RKO (cell line): ENCODE measurements at regions not wholly inside any gene's neighbourhood (a gene's known extent, or its start where the extent isn't known, plus 50 kb on each side); places are given as distances from the start of the nearest gene placed in this dataset.
A peak's percentile ranks its signal among the peaks of the same experiment; 100 is the strongest.
"Not testable (repeated sequence)": the region's sequence is repeated elsewhere in the genome, so short reads cannot be mapped to it uniquely, and the experiment has no call there.

Source experiments
- DNase-seq: peaks from one replicate; pipeline ENCODE4 v3.0.0-alpha.2; 2016; ENCODE audit warnings: low spot score

GRCh38 chr6:54564188-54564587 is 255.9 kb downstream of the TINAG start:
- not testable (repeated sequence) for DNase-seq

DNA sequence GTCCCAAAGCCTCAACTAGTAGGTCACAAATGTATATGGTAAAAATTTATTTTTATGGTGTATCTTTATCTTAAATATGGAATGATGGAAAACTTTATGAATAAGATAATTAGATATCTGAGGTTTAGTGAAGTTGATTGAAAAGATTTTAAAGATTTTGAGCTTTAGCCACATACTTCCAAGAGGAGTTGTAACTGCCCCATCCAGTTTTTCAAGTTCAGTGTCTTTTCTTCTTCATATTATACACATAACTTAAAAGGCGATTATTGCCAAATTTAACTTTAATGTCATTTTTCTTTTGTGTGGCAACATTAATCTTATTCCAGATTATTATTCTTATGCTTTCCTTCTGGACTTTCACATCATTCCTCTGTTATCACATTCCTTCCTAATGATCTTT is 266.4 kb downstream of the TINAG start:
- no peak for DNase-seq

GRCh38 chr6:54578261-54578660 is 268.3 kb upstream of the FAM83B start:
- DNase-seq, result no peak

DNA sequence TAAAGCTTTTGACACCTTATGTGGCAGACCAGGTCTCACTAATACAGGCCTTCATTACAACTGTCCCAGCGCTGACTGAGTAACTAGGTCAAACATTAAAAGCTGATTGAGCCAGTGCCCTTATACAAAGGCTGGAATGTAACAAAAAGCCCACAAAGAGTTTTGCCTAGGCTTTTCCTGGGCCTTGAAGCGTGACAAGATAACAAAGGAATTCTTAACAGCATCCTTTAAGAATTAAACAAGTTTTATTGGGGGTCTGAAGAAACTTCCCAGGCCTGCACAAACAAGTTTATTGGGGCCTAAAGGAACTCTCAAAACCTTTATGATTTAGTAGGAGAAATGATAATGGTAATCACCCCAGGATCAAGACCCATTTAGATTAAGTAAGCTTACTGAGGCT is 267.6 kb upstream of the FAM83B start:
- DNase-seq, result no peak

- DNase-seq, result no peak
These were observed 260.3 kb upstream of the FAM83B start for GRCh38 chr6:54586251-54586650.

GRCh38 chr6:54587277-54587676 is 259.3 kb upstream of the FAM83B start:
- DNase-seq, result no peak

DNA sequence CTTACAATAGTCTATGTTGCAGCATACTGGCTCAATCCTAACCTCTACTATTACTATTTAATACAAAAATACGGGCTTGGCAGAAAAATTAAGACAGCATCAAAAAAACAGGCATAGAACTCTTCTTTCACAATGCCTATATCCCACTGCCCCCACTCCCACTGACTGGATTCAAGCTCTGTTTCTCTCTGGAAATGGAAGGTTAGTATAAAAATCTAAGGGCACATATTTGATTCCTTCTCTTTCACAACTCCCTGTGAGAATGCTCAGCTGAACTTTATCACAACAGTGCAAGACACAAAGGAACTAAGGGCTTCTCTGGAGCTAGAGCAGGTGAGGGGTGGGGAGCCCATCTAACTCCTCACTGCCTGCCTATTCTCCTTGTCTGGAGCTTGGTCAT is 258.4 kb upstream of the FAM83B start:
- DNase-seq, result no peak

DNA sequence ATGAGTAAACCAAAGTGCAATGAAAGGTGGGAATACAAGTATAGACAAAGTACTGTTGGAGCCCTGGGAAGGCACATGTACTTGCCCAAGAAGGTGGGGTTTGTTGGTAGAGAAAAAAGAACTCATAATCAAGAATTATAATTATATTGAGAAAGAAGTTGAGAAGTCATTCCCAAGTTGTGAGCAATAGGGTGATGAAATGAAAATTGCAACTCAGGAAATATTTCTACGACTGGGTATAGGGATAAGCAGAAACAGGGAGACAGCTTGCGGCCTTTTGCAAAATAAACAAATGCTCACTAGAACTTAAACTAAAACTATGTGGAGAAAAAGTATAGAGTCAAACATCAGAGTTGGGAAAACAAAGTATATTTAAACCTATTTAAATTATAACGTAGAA is 250.7 kb upstream of the FAM83B start:
- no peak for DNase-seq

DNA sequence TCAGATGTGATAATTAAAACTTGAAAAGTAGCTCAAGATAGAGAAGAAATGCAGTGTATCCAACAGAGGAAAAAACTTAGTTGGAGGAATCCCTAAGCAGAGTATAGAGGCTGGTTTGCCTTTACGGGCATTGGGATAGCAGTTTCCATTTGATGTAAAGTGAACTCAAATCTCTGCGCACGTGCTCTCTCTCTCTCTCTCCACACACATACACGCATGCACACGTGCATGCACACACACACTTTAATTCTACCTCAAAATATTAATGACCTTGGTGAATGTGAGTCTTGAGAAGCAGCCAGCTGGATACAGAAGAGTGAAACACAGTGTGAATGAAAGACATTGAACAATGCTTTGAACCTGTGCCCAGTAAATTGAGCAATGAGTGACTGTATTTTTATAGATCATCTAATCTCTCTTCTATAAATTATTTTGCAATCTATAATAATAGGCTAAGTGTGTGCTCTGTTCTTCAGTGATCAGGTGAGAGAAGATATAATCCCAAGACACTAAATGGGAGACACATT is 247.7 kb upstream of the FAM83B start:
- no peak for DNase-seq

DNA sequence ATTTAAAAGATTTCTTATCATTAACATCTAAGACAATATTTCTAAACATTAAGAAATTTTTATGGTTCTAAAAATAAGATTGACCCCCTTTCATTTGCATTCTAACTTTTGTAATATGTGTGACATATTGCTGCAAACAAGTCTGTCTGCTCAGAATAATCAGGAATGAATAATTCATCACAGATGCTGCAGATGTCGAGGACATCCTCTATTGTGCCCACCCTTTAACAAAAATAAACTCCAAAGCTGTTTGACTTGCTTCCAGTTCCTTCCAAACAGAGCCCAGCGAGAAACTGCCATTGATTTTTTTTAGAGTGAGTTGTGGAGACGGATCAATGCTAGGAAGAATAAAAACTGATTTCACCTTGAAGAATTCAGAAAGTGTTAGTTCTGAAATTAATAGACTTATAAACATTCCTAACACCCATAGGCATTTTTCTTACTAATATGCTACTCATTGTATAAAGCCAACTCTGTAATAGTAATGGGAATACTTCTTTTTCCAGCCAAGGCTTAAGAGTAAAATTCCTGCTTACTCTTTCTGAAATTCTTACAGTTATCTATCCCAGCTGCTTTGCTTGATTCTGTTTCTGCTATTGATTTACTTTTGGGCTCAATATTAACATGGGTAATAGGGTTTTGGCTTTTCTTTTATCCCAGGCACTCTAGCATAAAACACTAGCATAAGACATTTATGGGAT is 244.8 kb upstream of the FAM83B start:
- no peak for DNase-seq

- DNase-seq, result no peak
These were observed 244.0 kb upstream of the FAM83B start for GRCh38 chr6:54602591-54602990.

DNA sequence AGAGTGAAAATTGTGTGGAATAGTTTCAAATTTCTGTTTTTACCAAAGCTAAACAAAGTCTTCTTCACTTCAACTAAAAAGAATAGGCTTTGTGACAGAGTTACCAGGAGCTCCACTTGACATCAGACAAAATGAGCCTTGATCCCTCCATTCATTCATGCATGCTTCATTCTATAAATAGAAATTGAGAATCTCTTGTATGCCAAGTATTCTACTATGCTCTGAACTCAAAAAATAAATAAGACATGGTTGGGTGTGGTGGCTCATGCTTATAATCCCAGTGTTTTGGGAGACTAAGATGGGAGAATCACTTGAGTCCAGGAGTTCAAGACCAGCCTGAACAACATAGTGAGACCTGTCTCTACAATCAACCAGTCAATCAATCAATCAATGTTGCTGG is 236.6 kb upstream of the FAM83B start:
- no peak for DNase-seq

DNA sequence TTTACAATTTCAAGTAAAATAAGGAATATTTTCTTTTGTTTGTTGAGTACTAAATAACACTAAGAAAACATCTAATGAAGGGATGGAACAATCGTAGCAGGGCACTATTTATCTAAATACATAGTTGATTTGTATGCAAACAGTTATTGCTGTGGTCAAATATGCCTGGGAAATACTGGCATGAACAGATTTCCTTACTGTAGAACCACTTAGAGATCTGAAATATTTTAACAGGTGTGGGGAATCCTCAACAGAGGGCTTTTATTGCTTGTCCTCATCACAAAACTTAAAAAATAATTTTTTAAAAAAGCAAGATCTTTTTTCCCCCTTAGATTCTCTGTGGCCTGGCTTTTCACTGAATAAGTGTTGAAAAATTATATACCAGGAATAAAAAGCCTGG is 233.0 kb upstream of the FAM83B start:
- no peak for DNase-seq

DNA sequence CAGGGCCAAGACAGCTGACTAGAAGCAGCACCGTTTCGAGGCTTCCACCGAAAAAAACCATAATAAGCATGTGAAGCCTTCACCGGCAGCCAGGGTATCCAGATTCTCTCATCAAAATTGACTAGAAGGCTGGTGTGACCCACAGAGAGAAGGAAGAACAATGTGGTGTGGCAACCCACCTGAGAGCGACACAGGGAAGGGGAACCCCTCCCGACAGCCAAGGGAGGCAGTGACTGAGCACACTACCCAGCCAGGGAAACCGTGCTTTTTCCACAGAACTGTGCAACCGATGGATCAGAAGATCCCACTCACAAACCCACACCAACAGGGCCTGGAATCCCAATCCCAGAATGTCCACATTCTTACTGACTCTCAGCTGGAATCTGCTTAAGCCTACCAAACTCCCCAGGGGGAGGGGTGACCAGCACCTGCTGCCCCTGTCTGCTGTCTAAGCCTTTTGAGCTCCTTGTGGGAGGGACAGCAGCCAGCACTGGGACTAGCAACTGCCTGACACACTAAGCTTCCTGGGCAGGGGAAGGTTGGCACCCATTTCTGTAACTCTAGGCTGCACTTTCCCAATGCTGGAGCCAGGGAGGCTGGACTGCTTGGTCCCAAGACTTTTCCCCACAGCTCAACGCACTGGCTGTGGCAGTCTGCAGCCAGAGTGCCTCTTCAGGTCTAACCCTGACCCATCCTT is 231.9 kb upstream of the FAM83B start:
- DNase-seq, result no peak

DNA sequence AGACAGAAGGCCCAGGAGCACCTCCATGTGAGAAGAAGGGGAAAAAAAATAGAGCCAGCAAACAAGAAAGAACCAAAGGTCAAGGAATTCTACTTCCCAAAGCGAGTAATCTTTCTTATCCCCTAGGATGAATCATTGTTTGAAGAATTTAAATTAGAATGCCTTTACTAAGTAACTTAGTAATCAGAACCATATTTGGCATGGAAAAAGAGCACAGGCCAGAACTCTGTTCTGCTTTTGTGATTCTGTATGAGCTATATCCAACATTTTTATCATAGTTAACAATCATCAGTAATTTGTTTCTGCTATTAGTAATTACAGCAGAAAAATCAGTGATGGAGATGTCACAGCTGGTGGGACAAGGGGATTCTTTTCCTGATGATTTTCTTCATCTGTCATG is 228.8 kb upstream of the FAM83B start:
- peak; percentile 26 for DNase-seq

DNA sequence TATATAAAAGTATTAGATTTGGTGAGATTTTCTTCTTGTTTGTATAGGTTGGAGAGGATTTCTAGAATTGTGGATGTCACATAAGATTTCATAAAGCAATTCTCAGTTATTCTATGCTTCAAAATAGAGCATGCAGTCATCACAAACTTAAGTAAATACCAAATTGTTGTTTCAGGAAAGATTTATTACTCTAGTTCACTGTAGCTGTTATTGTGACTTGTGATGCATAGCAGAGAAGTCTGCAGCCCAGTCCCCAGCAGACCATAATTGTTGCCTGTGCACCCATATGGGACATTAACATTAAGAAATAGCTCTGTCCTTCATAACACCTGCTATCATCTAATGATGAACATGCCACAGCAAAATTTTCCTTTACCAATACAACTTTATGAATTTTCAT is 228.0 kb upstream of the FAM83B start:
- no peak for DNase-seq

DNA sequence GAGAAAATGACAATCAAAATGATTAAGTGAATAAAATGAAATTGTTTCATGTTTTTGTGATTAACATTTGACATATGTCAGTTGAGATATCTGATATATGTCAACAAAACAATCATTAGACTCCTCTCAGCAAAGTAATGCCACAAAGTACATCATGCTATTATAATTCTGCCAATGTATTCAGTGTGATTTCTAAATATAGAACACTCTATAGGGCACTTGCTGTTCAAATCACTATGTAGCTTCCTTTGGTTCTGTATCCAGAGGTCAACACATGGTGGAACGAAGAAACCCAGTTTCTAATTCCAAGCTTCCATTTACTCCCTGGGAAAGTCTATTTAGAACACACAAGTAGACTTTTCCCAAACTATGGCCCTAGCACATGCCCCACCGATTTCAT is 227.5 kb upstream of the FAM83B start:
- no peak for DNase-seq

DNA sequence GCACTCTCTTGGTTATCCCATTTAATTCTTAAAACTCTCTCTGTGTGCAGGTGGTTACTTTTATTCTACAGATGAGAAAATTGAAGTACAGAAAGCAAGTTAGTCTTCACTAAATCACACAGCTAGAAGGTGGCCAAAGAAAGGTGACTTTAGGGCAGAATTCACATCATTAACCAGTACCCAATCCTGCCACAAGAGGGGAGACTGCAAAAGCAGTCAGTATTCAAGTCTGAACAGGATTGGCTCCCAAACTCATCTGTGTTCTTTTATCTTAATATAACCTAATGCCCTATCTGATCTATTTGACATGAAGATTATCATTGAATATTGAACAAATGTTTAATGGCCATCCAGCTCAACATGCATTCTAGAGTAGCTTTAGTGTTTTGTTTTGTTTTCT is 225.3 kb upstream of the FAM83B start:
- peak; percentile 31 for DNase-seq

DNA sequence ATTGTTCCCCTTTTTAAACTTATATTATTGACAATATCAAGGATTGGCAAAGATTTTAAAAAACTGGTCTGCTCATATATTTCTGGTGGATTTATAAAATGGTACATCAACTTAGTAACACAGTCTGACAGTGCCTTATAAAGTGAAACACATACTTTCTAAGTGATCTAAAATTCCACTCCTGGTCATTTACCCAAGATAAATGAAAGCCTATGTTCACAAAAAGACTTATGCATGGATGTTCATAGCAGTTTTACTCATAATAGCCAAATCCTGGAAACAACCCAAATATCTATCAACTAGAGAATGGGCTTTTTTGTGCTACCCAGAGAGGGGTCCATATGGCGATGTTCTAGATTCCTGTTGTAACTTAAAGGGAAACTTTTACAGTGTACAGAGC is 222.4 kb upstream of the FAM83B start:
- DNase-seq, result no peak

GRCh38 chr6:54624779-54625178 is 221.8 kb upstream of the FAM83B start:
- DNase-seq, result no peak

DNA sequence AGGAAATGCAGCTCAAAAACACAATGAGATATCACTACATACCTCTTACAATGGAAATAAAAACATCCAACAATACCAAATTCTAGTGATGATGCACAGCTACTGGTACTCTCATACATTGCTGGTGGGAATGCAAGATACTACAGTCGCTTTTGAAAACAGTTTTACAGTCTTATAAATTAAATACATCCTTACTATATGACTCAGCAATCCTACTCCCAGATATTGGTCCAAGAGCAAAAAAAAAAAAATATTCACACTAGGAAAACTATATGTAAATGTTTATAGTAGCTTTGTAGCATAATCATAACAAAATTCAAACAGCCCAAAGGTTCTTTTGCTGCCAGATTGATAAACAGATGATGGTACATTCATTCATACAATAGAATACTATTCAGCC is 217.4 kb upstream of the FAM83B start:
- no peak for DNase-seq

DNA sequence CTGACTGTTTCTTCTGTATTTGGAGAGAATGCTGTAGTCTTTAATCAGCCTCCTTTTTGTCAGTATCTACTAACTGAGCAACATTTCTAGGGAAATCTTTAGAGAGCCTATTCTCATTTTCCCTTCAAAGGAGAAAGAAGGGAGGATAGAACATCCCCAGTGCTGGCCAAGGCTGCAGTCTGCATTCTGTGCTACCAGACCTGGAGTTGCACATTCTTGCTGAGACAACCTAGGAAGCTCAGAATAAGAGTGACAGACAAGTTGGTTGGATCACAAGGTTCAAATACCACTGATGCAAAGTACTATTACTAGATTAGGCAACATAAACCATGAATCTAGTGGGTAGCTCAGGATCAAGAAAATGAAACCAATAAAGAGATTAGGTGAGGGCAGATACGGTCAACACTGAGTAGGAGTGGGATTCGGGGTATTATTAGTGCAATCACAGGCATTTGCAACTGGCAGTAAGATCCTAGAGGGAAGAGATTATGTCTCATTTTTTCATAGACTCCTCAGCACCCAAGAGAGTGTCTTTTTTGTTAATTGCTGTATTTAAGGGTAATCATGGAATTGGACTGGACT is 213.5 kb upstream of the FAM83B start:
- no peak for DNase-seq

- DNase-seq, result no peak
These were observed 213.0 kb upstream of the FAM83B start for GRCh38 chr6:54633601-54634000.
